GM15510 (cell line): ENCODE measurements at regions not wholly inside any gene's neighbourhood (a gene's known extent, or its start where the extent isn't known, plus 50 kb on each side); places are given as distances from the start of the nearest gene placed in this dataset.

ENCODE experiments used
- POLR2A ChIP-seq: IDR thresholded peaks from 3 replicates; pipeline ENCODE4 v1.6.1; 2011; ENCODE audit warnings: borderline replicate concordance; ENCODE audit not compliant: insufficient read length; ENCODE audit errors: extremely low read depth

GRCh38 chr22:49107561-49107960, 720.1 kb downstream of the BRD1 start:
- no peak for TF ChIP-seq POLR2A

- TF ChIP-seq POLR2A: no peak
Observed at GRCh38 chr22:49106842-49107152, 720.9 kb downstream of the BRD1 start.

GRCh38 chr22:49106096-49106841, 721.4 kb downstream of the BRD1 start:
- no peak for TF ChIP-seq POLR2A

DNA sequence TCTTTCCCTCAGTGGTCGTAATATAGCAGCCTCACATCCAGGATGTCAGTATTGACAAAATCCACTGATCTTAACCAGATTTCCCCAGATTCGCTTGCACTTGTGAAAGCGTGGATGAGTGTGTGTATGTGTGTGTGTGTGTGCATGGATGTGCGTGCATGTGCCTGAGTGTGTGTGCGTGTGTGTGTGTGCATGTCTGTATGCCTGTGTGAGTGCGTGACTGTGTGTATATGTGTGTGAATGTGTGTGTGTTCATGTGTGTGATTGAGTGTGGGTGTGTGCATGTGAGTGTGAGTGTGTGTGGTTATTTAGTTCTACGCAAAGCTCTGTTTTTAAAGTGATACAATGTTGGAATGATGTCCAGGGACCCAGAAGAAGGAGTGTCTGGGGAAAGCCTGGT, 723.2 kb downstream of the BRD1 start:
- TF ChIP-seq POLR2A: no peak

DNA sequence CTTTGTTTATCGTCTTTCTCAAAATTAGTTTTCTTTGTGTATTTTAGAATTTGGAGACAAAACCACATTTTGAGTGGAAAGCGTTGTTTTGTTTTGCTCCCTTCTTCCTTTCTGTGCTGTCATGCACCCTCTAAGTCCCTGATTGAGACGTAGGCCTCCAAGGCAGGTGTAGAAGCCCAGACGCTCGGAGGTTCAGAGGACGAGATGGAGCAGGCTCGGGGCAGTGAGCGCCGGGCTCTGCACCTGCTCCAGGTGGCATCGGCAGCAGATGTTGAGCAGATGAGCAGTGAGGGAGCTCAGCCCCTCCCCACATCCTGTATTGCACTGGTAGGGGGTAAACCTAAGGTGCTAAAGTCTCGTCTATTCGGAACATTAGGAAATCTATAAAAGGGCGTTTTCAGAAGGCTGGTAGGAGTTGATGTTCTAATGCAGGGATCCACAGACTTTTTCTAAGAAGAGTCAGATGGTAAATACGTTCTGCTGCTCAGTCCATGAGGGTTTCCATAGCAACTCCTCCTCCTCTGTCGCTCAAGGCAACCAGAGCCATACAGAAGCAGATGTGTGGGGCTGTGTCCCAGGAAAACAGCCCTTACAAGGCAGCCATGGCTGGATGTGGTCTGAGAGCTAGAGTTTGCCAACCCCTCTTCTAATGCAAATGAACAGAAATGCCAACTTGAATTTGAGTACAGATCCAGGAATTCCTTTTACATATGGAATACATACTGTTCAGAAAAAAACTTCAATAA, 724.2 kb downstream of the BRD1 start:
- TF ChIP-seq POLR2A: no peak

DNA sequence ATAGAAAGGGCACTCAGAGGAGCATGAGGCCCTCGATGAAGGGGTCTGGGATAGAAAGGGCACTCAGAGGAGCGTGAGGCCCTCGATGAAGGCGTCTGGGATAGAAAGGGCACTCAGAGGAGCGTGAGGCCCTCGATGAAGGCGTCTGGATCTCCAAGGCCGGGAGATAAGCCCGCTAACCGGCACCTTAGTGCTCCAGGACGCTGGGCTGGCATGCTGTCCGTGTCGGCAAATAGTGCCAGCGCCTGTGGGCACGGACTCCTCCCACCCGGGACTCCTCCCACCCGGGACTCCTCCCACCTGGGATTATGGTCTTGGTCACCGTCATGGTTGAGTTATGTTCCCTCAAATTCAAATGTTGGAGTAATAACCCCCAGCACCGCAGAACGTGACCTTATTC, 725.3 kb downstream of the BRD1 start:
- no peak for TF ChIP-seq POLR2A

DNA sequence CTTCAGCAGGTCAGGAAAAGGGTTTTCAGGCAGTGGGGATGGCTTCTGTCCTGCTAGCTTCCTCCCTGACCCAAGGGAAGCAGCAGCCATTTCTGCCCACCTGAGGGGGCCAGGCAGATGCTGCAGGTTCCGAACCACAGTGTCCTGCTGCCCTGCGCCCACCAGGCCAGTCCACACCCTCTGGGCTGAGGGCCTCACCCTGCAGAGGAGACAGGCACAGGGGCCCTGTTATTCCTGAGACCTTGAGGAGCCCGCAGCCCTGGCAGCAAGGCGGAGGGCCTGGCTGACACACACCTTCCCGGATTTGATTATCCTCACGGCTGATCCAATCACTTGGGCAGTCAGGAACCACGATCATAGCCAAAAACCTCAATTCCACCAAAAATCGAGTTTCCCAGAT, 725.8 kb downstream of the BRD1 start:
- TF ChIP-seq POLR2A: no peak

- no peak for TF ChIP-seq POLR2A
Observed at GRCh38 chr22:49101225-49101624, 726.4 kb downstream of the BRD1 start.

DNA sequence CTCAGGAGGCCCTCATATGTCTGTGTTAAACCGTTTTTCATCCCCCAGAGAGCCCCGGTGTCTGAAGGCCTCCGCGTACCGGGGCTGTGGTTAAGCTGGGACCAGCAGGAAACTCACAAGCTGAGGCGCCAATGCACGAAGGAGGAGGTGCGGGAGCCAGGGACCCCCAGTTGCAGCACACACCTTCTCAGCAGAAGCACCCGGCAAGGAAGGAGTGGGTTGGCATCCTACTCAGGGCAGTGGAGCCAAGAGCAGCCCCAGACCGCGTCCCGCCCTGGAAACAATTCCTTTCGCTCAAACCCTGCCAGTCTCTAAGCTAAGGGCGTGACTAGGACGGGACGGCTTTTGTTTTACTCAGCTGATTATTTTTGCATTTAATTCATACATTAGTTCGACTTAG, 726.9 kb downstream of the BRD1 start:
- TF ChIP-seq POLR2A: no peak

GRCh38 chr22:49100316-49100715, 727.4 kb downstream of the BRD1 start:
- no peak for TF ChIP-seq POLR2A

DNA sequence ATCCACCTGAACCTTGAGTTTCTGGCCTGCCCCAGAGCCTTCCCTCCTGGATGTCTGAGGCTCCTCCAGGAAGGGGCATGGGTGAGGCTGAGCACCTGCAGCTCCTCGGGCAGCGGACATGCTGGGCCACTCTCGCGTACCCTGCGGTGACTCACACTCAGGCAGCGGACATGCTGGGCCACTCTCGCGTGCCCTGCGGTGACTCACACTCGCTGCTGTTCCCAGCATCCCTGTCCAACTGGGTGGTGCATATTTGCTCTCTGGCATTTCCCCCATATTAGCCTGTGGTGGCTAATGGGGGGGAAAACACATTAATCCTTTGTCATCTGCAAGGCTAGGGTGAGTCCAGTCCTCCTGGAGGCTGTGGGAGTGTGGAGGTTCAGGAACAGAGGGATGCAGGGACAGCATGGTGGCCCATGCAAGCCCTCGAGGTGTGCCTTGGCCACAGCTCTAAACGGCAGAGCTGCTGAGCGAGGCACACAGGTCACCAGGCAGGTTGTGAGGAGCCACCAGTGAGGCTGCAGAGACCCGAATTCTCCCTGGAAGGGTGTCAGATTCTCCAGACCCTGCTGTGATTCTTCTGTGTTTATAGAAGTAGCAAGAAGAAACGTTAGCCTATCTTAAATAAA, 728.1 kb downstream of the BRD1 start:
- TF ChIP-seq POLR2A: no peak

GRCh38 chr22:49099089-49099488, 728.6 kb downstream of the BRD1 start:
- no peak for TF ChIP-seq POLR2A

GRCh38 chr22:49097966-49098365, 729.7 kb downstream of the BRD1 start:
- TF ChIP-seq POLR2A: no peak

DNA sequence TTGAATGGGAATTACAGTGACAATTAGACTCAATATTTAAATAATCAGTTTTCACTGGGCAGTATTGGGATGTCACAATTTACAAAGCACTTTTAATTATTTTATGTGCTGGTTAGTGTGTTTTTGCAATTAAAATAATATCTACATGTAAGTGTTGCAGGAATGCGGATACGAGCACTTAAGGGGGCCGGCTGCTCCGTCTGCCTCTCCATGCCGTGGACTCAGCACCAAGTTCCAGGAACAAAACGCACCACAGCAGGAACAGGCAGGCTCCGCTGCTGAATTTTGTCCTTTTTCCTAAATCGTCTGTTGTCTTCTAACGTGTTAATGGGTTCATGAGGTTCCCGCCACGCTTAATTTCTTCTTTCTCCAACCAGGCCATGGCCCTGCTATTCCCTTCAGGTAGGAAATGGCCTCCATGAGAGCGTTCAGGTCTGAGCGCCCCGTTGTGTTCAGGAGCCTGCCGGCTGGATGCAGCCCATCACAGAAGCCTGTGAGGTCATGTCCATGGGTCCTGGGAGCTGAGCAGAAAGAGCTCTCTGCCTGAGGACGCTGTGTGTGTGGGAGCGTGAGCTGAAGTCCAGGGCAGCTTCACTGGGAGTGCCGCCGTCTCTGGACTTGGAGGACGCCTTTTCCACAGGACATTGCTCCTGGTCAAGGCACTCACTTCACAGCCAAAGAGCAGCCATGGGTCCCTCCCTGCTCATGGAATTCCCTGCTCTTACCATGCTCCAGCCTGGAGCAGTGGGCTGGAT, 730.3 kb downstream of the BRD1 start:
- TF ChIP-seq POLR2A: no peak

DNA sequence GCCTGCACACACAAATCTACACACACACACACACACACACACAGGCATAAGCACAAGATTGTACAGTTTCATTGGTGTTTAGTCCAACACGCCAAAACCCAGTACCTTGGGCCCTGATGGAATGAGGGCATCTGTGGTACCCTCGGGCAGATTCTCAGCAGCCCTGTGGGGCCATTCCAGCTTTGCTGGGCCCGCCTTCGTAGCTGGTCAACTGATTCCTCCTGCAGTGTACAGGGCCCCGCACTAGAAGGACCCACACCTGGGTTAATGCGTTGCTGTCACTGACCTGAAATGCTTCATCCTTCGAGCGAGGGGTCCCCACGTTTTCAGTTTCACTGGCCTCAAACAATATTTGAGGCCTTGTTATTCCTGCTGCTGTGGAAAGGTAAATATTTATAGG, 731.2 kb downstream of the BRD1 start:
- no peak for TF ChIP-seq POLR2A

GRCh38 chr22:49095366-49095765, 732.3 kb downstream of the BRD1 start:
- no peak for TF ChIP-seq POLR2A

DNA sequence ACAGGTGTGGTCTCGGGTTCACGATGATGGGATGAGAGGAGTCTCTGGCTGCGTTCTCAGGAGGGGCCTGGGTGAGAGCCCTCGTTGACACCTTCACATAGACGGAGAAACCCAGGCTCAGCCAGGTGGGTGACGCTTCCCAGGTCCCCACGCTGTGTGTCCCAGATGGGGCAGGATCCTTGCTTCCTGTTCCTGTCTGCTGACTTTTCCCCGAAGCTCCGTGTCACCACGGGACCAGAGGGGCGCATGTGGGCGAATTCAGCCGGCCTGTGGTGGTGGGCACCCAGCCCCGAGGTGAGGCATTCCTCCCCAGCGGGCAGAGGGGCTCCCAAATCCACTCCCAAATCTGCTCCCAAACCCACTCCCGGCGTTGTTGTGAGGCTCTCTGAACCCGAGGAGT, 732.8 kb downstream of the BRD1 start:
- TF ChIP-seq POLR2A: no peak
